ENCODE measurements at regions not wholly inside any gene's neighbourhood (a gene's known extent, or its start where the extent isn't known, plus 50 kb on each side); places are given as distances from the start of the nearest gene placed in this dataset.

DNA sequence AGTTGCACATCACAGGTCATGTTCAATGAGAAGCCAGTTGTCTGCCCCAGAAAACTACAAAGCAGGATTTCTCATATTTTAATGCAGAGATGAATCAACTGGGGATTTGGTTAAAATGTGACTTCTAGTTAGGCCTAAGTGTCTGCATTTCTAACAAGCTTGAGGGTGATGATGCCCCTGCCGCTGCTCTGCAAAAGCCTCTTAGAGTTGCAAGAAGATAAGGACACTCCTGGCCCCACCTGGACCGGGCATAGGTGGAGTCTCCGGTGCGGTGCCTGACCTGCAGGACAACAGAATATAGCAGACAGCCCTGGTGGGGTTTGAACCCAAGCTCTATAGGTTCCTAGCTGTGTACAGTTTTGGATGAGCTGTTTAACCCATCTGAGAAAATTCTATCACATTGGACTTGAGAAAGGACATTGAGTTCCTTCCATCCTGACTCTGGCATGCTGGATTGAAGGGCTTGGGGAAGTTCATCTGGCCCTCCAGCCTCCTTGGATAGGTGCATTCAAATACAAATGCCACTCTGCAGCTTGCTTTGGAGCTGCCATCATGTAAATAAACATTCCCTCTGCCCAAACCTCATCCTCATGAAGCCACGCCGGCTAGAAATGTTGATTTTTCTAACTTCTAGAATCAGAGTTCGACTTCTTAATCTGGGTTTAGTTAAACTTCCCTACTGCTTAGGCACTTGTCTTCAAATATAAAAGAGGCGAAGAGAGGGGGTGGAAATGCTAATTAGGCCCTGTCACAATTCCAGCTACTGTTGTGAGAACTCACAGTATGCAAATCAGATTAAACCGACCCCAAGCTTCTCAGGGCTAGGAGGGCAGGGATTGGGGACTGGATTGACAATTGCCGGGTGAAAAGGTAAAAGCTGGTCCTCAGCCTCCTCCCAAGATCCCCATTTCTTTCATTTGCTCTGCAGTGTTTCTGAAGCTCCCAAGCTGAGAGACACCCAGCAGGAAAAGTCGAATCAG lies 1225.6 kb downstream of the VRK1 start:
- H3K4me3 ChIP-seq (ENCODE audit: low read depth, low read length): no peak overlapping the region
- TF ChIP-seq, protein P1, sequence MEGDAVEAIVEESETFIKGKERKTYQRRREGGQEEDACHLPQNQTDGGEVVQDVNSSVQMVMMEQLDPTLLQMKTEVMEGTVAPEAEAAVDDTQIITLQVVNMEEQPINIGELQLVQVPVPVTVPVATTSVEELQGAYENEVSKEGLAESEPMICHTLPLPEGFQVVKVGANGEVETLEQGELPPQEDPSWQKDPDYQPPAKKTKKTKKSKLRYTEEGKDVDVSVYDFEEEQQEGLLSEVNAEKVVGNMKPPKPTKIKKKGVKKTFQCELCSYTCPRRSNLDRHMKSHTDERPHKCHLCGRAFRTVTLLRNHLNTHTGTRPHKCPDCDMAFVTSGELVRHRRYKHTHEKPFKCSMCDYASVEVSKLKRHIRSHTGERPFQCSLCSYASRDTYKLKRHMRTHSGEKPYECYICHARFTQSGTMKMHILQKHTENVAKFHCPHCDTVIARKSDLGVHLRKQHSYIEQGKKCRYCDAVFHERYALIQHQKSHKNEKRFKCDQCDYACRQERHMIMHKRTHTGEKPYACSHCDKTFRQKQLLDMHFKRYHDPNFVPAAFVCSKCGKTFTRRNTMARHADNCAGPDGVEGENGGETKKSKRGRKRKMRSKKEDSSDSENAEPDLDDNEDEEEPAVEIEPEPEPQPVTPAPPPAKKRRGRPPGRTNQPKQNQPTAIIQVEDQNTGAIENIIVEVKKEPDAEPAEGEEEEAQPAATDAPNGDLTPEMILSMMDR (conservative IDR thresholded peaks at IDR 0.05; ENCODE audit: low read depth, low read length): no peak
- no peak for DNase-seq (ENCODE audit: low read depth)

DNA sequence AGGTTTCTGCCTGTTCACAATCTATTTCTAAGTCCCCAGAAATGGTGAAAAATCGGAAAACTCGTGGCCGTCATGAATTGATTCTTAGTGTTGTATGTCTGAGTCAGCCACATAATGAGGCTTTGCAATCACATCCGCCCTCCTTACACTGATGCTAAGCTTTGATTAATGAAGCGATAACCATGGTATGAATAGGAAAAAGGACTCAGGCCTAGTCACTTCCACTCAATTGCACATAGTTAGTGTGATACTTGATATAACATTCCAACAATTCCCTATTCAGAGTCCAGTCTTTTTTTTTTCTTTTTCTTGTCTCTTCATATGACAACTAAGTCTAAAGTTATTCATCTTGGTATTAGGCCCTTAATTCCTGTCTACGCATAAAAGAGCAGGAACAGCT lies 1231.0 kb downstream of the VRK1 start:
- no peak for DNase-seq (ENCODE audit: low read depth)
- H3K4me3 ChIP-seq (ENCODE audit: low read depth, low read length): no peak overlapping the region
- TF ChIP-seq, protein P1 (conservative IDR thresholded peaks at IDR 0.05; ENCODE audit: low read depth, low read length): no peak

DNA sequence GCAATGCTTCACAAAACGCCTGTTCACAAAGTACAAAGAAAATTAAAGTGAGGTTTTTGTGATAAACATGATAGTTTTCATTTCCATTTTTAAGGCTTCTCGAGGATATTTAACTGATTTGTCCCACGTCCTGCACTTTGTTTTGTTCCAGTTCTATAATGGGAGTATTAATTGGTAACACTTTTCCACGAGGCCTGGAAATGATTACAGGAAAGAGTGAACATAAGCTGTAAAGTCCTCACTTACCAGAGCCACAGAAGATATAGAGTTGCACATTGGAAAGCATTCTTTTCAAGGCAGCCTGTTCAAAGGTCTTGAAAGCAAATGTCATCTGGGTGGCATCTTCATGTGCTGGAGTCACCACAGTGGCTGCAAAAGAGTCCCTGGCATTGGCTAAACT lies 1236.6 kb downstream of the BCL11B start:
- no peak overlapping the region for H3K4me3 ChIP-seq (ENCODE audit: low read depth, low read length)
- TF ChIP-seq, protein P1 (conservative IDR thresholded peaks at IDR 0.05; ENCODE audit: low read depth, low read length): no peak
- DNase-seq (ENCODE audit: low read depth): no peak

DNA sequence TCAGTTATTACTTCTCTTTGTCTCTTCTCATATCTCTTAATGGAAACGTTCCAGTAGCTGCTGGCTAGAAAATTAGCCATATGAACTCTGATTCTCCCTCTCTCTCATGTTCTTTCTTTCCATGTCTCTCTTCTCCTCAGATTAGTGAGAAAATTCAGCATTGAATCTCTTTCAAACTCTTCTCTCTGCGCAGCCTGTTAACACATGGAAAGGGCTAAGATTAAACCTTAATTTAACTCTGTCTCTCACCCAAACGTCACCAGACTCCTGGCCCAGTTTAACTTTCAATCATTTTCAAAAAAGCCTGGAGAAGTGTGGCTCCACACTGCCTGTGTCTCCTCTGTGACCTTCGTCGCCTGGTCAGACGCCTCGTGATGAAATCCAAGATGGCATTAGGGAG lies 1234.2 kb downstream of the BCL11B start:
- TF ChIP-seq, protein P1 (conservative IDR thresholded peaks at IDR 0.05; ENCODE audit: low read depth, low read length): no peak
- no peak overlapping the region for H3K4me3 ChIP-seq (ENCODE audit: low read depth, low read length)
- DNase-seq (ENCODE audit: low read depth): no peak

DNA sequence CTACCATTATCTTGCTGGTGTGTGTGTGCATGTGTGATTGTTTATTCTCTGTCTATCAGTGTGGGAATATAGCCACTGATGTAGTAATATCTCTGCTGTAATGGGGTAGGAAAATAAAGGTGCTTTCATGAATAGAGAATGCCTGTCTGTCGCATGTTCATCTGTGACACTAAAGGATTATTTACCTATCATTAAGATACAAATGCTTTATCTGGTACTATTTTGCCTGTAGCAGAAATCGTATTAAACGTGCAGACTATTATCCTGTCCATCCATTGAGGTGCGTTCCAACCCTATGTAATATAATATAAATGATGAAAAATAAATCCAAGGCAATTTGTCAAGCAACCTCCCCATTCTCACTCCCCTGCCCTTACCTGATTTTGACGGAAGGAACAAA lies 1215.1 kb downstream of the BCL11B start:
- H3K4me3 ChIP-seq (ENCODE audit: low read depth, low read length): no peak overlapping the region
- DNase-seq (ENCODE audit: low read depth): no peak
- TF ChIP-seq, protein P1 (conservative IDR thresholded peaks at IDR 0.05; ENCODE audit: low read depth, low read length): no peak

DNA sequence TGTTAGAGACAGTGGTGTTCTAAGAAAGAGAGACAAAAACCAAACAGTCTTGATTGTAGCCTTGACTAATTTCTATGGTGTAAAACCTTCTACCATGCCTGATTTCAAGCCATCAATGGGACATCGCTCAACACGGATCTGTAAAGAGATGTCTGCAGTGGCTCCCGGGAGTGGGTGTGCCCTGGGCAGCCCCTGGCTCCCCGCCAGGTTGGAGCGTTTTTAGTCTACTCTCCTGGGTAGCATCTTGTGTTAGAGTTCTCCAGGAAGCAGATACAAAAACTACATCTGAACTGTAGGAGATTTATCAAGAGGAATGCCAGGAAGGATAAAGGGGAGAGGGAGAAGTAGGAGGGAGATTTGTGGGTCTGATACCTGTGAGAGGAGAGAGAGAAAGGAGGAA lies 1212.9 kb downstream of the BCL11B start:
- no peak overlapping the region for H3K4me3 ChIP-seq (ENCODE audit: low read depth, low read length)
- DNase-seq (ENCODE audit: low read depth): no peak
- TF ChIP-seq, protein P1 (conservative IDR thresholded peaks at IDR 0.05; ENCODE audit: low read depth, low read length): no peak

DNA sequence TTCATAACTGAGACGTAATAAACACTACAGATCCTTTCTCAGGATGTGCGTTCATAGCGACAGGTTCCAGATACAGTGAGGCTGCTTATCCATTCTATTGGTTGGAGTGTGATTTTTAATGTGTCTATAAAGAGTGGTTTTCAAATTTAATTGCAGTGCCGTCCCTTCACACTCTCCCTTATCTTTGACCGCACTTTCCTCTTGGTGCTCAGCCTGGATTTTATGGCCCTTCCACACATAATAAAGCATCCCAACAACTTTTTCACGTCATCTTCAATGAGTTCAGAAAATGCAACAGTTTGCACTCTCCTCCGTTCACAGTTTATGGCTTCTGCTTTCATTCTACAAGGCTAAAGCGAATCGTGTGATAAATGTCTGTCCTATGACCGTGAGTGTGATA lies 1209.9 kb downstream of the BCL11B start:
- no peak overlapping the region for H3K4me3 ChIP-seq (ENCODE audit: low read depth, low read length)
- no peak for DNase-seq (ENCODE audit: low read depth)
- TF ChIP-seq, protein P1 (conservative IDR thresholded peaks at IDR 0.05; ENCODE audit: low read depth, low read length): no peak

Data from epithelial cell of proximal tubule (primary cell).